ENCODE measurements at regions not wholly inside any gene's neighbourhood (a gene's known extent, or its start where the extent isn't known, plus 50 kb on each side); places are given as distances from the start of the nearest gene placed in this dataset.
A peak's percentile ranks its signal among the peaks of the same experiment; 100 is the strongest.

DNA sequence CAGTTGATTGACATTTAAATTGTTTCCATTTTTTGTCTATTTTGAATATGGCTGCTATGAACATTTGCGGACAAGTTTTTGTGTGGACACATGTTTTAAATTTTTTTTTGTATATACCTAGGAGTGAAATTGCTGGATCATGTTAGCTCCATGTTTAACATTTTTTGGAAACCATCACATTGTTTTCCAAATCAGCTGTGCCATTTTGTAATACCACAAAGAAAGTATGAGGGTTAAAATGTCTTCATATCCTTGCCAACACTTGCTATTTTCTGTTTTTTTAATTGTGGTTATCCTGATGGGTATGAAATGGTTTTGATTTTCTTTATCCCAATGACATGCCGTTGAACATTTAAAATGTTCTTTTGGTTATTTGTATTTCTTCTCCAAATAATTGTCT lies 52.1 kb downstream of the CARTPT start:
- TF ChIP-seq, protein P1, sequence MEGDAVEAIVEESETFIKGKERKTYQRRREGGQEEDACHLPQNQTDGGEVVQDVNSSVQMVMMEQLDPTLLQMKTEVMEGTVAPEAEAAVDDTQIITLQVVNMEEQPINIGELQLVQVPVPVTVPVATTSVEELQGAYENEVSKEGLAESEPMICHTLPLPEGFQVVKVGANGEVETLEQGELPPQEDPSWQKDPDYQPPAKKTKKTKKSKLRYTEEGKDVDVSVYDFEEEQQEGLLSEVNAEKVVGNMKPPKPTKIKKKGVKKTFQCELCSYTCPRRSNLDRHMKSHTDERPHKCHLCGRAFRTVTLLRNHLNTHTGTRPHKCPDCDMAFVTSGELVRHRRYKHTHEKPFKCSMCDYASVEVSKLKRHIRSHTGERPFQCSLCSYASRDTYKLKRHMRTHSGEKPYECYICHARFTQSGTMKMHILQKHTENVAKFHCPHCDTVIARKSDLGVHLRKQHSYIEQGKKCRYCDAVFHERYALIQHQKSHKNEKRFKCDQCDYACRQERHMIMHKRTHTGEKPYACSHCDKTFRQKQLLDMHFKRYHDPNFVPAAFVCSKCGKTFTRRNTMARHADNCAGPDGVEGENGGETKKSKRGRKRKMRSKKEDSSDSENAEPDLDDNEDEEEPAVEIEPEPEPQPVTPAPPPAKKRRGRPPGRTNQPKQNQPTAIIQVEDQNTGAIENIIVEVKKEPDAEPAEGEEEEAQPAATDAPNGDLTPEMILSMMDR (conservative IDR thresholded peaks at IDR 0.05): no peak
- TF ChIP-seq ZFX (IDR thresholded peaks at IDR 0.05): no peak
- no peak overlapping the region for H3K27ac ChIP-seq

DNA sequence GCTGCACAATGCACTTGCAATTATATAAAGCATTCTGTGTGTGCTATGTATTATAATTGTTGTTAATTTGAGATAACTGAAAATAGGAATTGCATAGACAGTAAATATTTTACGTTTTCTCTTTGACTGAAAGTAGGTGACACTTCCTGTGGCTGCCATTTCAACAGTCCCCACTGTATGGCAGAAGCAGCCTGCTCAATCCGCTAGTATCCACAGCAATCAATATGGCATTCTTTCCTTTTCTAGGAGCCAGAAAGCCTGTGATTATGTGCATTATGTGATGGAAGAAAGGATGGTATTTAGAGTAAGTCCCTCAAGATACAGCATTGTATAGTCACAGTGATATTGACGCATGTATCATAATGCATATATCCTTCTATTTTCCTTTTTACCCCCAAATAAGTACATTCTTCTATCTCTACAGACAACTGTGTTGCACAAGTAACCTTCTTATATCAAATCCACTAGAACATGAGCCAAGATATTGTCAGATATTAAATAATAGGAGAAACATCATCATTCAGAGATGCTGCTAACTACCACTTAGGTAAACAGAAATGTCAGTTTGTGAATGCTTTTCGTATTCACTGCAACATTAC lies 59.7 kb downstream of the CARTPT start:
- no peak overlapping the region for H3K27ac ChIP-seq
- no peak for TF ChIP-seq ZFX (IDR thresholded peaks at IDR 0.05)
- TF ChIP-seq, protein P1 (conservative IDR thresholded peaks at IDR 0.05): peak; percentile 88

DNA sequence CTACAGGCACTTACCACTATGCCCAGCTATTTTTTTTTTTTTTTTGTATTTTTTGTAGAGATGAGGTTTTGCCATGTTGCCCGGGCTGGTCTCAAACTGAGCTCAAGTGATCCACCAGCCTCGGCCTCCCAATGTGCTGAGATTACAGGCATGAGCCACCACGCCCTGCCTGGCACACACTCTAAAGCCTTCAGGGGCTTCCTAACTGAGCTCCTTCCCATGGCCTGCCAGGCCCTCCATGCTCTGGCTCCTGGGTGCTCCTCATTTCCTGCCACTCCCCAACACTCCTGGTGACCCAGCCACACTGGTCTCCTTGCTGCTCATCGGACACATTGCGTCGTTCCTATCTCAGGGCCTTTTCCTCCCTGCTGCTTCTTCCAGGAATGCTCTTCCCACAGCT lies 61.5 kb downstream of the CARTPT start:
- TF ChIP-seq, protein P1 (conservative IDR thresholded peaks at IDR 0.05): no peak
- TF ChIP-seq ZFX (IDR thresholded peaks at IDR 0.05): no peak
- no peak overlapping the region for H3K27ac ChIP-seq

DNA sequence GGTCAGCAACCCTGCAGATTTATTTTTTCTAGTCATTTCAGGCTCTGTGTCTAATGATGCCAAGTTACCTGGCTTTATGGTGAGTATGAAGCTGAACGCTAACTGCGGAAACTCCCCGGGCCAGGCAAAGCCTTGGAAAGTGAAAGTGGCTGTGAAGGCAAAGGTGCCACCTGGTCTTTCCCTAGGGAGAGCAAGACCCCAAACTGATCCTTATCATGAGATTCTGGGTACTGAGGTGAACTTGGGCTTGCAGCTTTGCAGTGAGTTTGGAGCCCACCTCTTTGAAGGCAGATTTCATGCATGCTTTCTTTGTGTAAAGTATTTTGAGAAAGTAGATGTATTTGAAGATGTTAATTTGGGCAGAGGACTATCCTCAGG lies 63.3 kb downstream of the CARTPT start:
- peak overlapping the region; percentile 38; the same call in 1 of the 2 replicates for H3K27ac ChIP-seq
- no peak for TF ChIP-seq ZFX (IDR thresholded peaks at IDR 0.05)
- TF ChIP-seq, protein P1 (conservative IDR thresholded peaks at IDR 0.05): no peak

DNA sequence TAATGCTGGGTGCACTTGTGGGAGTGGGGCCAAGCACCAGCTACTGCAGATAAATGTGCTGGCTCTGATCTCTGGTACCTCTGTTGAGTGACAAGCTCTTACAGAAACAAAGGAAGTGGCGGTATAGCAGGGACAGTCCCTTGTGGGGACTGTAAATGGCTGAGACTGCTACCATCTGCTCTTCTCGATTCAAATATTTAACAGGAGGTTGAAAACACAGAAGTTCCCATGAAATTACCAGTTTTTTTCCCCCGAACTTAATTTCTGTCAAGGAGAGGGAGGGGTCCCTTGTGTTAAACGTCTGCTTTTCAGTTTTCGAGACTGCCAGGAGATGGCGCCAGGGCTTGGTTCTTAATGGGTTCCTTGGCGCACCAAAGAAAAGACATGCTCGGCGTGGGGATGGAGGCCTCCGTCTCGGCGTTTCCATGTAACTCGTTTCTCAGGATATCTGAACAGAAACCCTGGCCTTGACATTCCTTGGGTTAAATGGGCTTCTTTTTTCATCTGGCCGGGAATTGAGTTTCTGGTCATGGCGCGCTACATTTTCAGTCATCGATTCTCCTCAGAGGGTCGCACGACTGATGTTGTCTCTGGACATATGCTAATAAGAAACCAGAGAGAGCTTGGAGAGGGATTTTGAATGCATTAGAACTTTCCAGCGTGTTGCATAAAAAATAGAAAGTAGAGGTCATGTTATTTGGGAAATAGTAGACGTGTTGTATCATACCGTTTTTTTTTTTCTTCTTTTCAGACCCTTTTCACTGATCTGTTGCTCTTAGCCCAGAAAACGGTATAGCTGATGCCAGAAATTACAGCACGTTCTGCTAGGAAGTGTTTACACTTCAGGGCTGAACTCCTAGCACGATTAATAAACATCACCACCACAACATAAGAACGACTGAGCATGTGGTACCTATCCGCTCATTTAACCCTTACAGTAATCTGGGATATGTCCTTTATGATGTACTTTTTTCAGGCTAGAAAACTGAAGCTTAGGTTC lies 64.0 kb downstream of the CARTPT start:
- peak overlapping the region; percentile 38 for H3K27ac ChIP-seq
- no peak for TF ChIP-seq ZFX (IDR thresholded peaks at IDR 0.05)
- TF ChIP-seq, protein P1 (conservative IDR thresholded peaks at IDR 0.05): peak; percentile 93

DNA sequence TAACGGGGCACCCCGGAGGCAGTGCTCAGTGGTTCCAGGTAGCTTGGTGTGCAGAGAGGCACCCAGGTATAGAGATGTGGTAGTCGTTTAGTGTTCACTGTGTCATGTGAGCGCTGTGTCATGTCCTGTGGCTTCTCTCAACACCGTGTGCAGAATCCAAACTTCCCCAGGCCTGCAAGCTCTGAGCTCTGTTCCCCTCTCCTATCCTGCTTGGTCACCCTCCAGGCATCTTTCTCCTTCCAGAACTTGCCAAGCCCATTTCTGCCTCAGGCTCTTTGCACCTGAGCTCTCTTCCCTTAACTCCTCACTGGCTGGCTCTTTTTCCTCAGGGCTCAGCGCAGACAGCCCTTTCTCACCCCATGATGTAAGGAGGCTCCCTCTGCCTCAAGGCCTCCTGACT lies 64.8 kb downstream of the CARTPT start:
- peak overlapping the region; percentile 23 for H3K27ac ChIP-seq
- no peak for TF ChIP-seq ZFX (IDR thresholded peaks at IDR 0.05)
- TF ChIP-seq, protein P1 (conservative IDR thresholded peaks at IDR 0.05): no peak

All from C4-2B (cell line).